IPS DF 19.7 (cell line): ENCODE measurements at regions not wholly inside any gene's neighbourhood (a gene's known extent, or its start where the extent isn't known, plus 50 kb on each side); places are given as distances from the start of the nearest gene placed in this dataset.

Source experiments
- DNase-seq: peaks from one replicate; pipeline ENCODE4 v3.0.0-alpha.2; 2013; ENCODE audit warnings: low read depth, low spot score

DNA sequence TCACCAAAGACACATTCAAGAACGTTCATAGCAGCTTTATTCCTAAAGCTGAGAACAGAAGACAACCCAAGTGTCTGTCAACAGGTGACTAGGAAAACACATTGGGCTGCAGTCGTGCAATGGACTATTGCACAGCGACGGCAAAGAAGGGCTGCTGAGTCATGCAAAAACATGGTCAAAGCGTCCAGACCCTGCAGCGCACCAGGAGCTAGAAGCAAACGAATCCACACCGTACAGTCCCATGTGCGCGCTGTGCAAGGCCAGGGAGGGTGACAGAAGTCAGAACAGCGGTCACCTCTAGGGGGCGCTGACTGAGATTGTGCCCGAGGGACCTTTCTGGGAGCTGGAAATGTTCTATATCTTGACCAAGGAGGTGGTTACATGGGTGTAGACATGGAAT, 266.4 kb downstream of the MAF start:
- DNase-seq, result no peak

DNA sequence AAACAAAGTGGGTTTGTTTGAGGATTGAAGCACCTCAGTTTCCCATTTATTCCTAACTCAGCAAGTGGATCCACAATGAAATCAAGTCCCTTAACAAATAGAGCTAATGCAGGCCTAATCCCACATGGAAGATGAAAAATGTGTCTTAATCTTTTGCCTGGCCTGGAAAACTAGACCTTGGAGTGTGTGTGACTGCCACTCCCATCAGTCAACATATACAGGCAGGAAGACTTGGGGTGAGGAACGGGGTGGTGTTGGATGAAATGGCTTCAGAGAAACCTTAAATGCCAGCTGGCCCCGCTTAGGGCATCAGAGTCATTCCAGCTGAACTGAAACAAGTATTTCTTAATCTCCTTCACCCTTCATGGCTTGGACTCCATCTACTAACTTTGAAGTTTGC, 269.5 kb downstream of the MAF start:
- DNase-seq, result no peak

- no peak for DNase-seq
These were observed 270.6 kb downstream of the MAF start for GRCh38 chr16:79329967-79330366.

DNA sequence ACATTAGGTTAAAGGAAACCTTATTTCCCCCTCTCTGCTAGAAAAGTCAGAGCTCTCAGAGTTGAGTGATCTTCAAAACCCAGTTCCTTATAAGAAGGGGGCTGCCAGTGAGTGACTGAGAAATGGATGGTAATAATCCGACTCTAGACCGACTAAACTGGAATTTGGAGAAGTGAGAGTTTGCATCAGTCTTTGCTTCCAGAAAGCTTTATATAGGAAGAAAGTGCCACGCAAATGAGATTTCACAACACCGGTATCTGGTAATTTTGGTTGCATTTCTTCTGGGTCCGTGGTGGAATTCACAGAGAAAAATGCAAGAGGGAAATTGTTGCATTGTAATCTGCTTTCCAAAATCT, 271.4 kb downstream of the MAF start:
- DNase-seq, result no peak

DNA sequence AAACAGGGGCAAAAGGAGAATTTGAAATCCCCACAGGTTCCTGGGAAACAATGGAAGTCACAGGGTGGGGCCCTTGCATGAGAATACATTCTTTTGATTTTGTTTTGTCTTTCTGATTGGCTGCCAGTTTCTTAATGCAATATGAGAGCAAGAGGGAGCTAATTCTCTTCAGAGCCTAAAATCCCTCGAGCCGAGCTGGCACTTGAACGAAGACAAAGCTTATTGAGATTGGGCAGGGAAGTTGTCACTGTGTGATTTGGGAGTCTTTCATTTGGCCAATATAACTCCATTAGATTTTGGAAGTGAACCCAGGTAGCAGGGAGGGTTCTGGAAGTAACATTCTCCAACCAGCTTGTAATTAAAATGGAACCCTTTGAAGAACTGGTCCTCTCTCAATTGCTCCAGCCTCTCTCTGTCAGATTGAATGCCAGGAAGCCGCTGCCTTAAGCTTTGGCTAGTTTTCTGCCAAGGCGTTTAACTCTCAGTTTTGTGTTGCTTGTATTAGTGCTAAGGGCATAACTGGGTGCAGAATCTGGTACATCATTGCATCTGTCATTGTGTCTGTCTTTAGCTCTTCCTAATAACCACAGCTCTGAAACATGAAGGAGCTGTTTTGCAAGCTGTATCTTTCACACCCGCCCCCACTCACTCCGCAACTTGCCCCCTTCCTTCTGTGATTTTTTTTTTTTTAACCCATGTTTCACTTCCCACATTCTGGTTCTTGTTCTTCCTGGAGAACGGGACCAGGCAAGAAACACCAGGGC, 272.0 kb downstream of the MAF start:
- DNase-seq, result no peak

DNA sequence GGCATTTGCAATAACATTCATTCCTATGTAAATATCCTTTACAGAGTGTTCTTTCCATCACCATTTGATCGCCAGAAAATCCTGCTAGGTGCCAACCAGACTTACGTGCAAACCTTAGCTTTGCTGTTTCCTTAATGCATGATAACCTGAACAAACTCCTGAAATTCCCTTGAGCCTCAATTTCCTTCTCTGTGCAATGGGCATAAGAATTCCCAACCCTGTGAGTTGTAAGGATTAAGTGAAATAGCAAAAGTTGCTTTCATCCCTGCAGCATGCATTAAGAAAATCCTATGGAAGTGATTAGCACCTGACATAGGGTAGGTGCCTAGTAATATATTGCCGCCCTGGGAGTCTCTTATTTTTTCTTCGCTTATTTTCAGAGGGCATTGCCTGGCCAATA, 272.7 kb downstream of the MAF start:
- no peak for DNase-seq

- no peak for DNase-seq
These were observed 274.0 kb downstream of the MAF start for GRCh38 chr16:79326549-79326948.

DNA sequence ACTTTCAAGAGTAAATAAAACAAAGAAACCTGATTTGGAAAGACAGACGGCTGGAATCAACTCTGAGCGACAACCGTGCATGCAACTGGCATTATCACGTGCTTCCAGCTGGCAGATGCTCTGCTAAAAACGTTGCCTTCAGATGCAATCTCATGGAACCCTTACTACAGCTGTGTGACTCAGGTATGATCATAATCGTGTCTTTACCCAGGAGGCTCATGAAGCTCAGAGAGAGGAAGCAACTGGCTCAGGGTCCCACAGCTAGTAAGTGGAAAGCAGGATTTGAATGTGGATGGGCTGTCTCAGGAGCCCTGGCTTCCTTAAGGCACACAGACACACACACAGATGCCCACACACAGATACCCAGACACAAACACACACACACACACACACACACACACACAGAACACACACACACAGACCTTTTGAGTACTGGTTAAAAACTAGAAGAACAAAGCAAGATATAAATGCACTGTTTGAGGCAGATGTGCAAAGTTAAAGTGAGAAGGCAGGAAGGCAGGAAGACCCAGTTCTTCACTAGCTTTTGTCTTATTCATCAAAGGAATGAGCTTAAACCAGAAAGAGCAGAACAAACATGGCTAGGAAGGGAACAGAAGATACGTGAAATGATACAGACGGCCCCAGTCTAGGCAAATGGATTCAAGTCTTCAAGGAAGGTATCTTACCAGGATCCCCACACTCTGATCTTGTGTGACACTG, 275.2 kb downstream of the MAF start:
- DNase-seq, result no peak

DNA sequence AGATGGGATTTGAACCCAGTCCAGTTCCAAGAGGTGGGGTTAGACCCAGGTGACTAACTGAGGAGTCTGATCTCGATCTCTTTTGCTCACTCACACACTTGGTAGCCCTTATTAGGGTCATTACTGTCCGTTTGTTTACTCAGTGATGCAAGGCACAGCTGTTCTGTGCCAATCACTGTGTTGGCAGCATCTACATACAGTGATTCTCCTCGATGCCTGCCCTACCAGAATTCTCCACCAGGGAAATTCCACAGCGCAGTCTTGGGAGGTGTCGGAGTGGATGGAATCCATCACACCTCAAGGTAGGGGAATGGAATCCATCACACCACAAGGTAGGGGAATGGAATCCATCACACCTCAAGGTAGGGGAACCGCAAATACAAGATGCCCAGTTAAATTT, 279.6 kb downstream of the MAF start:
- DNase-seq, result no peak

GRCh38 chr16:79318143-79318899, 282.2 kb downstream of the MAF start:
- DNase-seq, result no peak

GRCh38 chr16:79317521-79317920, 283.0 kb downstream of the MAF start:
- no peak for DNase-seq

DNA sequence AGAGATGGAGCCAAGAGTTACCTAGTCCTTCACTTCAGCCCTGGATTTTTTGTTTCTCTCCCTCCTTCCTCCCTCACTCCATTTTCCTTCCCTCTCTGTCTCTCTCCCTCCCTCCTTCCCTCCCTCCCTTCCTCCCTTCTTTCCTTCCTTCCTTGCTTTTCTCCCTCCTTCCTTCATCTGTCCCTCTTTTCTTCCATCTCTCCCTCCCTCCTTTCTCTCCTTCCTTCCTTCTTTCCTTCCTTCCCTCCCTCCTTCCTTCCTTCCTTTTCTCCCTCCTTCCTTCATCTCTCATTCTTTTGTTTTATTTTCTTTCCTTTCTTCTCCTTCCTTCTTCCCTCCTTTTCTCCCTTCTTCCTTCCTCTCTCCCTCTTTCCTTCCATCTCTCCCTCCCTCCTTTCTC, 283.5 kb downstream of the MAF start:
- no peak for DNase-seq

- DNase-seq, result no peak
These were observed 284.5 kb downstream of the MAF start for GRCh38 chr16:79316004-79316458.

- DNase-seq, result no peak
These were observed 288.0 kb downstream of the MAF start for GRCh38 chr16:79312502-79312901.

DNA sequence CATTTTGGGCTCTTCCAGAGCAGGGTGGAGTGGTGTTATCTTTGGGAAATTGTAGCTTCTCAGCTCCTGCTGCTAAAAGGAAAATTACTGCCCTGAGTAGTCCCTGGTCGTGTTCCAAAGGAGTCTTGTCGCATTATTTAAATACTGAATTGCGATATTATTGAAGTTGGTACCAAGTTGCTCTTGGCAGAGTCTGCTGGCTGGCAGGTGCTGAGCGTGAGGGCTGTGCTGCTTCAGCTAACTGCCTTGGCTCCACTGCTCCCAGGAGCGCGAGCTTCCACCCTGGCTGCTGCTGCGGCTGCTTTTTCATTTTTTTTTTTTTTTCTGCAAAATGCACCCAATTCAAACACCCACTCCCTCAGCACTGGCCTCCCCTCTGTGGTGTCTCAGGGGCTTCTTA, 289.8 kb downstream of the MAF start:
- no peak for DNase-seq

GRCh38 chr16:79309606-79310005, 290.9 kb downstream of the MAF start:
- no peak for DNase-seq

DNA sequence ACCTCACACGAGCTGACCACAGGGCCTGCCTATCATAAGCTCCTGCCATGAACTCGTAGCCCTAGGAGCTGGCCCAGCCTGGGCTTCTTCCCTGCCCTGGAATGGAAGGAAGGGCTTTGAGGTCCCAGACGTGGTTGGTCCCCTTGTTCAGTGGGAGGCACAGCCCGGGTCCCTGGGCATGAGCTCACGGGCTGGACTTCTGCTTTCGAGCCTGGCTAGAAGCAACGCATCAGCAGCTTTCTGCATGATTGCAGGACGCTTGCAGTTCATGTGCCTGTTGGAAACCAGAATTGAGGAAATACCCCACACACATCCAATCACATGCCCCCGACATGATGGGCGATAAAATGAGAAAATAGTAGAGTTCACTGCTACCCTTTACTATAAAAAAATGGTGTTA, 293.3 kb downstream of the MAF start:
- no peak for DNase-seq

- DNase-seq, result no peak
These were observed 295.5 kb downstream of the MAF start for GRCh38 chr16:79305074-79305473.

- no peak for DNase-seq
These were observed 296.6 kb downstream of the MAF start for GRCh38 chr16:79303959-79304387.

GRCh38 chr16:79303206-79303605, 297.3 kb downstream of the MAF start:
- DNase-seq, result no peak

DNA sequence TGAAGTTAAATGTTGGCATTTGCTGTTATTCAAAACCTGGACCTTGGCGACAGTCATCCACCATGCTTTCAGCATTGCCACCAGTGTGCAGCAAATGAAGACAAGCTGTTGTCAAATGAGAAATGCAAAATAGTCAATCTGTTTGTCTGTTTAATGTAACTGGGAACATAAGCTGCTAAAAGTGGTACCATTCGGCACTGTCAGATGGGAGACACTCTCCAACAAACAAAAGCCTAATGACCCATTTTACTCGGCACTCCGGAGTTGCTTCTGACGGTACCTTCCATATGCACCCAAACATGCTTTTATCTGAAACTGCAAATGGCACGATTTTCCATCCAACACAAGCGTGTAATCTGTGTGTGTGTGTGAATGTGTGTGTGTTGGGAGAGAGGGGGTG, 297.8 kb downstream of the MAF start:
- DNase-seq, result no peak

DNA sequence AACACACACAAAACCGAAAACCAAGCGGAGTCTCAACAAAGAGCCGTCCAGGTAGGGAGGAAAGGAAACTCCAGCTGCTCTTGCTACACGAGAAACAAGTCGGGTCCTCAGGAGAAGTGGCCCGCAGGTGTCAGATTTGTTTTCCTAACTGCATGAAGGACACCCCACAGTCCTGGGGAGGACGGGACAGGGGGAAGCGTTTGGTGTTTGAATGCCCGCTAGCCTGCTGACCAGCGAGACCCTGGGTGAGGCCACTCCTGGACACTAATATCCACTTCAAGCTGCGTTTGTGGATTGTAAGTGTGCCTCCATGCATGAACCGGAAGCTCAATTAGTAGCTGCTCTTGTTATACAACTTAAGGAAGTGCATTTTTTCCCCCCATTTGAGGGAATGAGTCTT, 299.5 kb downstream of the MAF start:
- DNase-seq, result no peak
